ENCODE measurements at regions not wholly inside any gene's neighbourhood (a gene's known extent, or its start where the extent isn't known, plus 50 kb on each side); places are given as distances from the start of the nearest gene placed in this dataset.

DNA sequence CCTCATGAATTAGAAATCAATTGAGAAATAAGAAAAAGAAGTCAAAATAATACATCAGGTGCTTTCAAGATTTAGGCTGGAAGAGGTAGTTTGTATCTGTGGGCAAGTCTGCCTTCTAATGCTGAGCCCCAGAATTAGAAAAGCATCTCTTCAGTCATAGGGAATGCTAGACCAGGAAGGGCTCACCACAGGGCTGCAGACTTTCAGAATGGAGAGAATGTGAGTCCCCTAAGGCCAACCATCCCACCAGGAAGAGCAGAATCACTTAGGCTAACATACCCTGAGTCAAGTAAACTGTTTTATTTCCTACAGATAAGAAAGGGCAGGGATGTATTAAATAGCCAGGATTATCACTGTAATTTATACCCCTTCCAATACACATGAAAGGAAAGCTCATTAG, 510.2 kb downstream of the RNF144B start:
- Histone ChIP-seq H4K5ac (ENCODE audit: insufficient read length, low read depth, low read length) (no peak overlapping the region), H2BK20ac (ENCODE audit: low read length) (no peak overlapping the region), H3K4me1 (replicated peaks in 1 of 4; ENCODE audit: control insufficient read depth in 3 of 4, insufficient read depth in 4 of 4, low read length in 3 of 4) (no peaks in the 10 kb centered on the region), H3K27ac (ENCODE audit: low read depth, low read length) (no peak overlapping the region), H2BK120ac (replicated peaks; ENCODE audit: low read depth, low read length) (no peak overlapping the region), H3K4me2 (ENCODE audit: insufficient read depth in 1 of 2, low read depth in 2 of 2, low read length in 2 of 2) (no peak overlapping the region), H3K79me2 (ENCODE audit: control insufficient read depth in 1 of 2, insufficient read depth in 2 of 2, low read length in 2 of 2) (no peaks in the 10 kb centered on the region), H3K9me3 (ENCODE audit: insufficient read depth in 2 of 2, low read depth in 1 of 2, low read length in 1 of 2) (no peaks in the 10 kb centered on the region), H2BK15ac (ENCODE audit: low read length) (no peak overlapping the region), H3K9ac (replicated peaks in 1 of 4; ENCODE audit: extremely low read depth in 1 of 4, low read depth in 3 of 4, low read length in 3 of 4) (no peak overlapping the region), H3K36me3 (ENCODE audit: control insufficient read depth in 2 of 4, insufficient read depth in 4 of 4, low read length in 3 of 4) (no peaks in the 10 kb centered on the region), H3K14ac (ENCODE audit: insufficient read length) (no peak overlapping the region), H3K4me3 (ENCODE audit: extremely low read depth in 1 of 4, insufficient read depth in 2 of 4, low read depth in 3 of 4, low read length in 4 of 4) (no peak overlapping the region), H4K20me1 (replicated peaks in 1 of 2; ENCODE audit: control insufficient read depth in 1 of 2, insufficient read depth in 2 of 2, low read length in 2 of 2) (no peaks in the 10 kb centered on the region), H2BK5ac (ENCODE audit: low read depth, low read length) (no peak overlapping the region), H3K23ac (ENCODE audit: insufficient read length) (no peak overlapping the region), H3K79me1 (ENCODE audit: low read depth, low read length) (no peaks in the 10 kb centered on the region), H3K56ac (replicated peaks; ENCODE audit: insufficient read length, low read depth, low read length) (no peak overlapping the region), H4K8ac (ENCODE audit: extremely low read depth, insufficient read depth, low read length) (no peak overlapping the region), H3K18ac (ENCODE audit: extremely low read depth, low read length) (no peak overlapping the region), H2AFZ (ENCODE audit: low read length) (no peak overlapping the region), H2AK5ac (ENCODE audit: low read depth, low read length) (no peak overlapping the region), H2BK12ac (ENCODE audit: low read depth, low read length) (no peak overlapping the region), H3K4ac (replicated peaks; ENCODE audit: insufficient read length, low read depth, low read length) (no peak overlapping the region), H3K23me2 (ENCODE audit: low read depth, low read length) (no peaks in the 10 kb centered on the region), H4K91ac (replicated peaks; ENCODE audit: insufficient read length, low read length) (no peak overlapping the region), H3K27me3 (replicated peaks in 1 of 4; ENCODE audit: control insufficient read depth in 3 of 4, extremely low read depth in 1 of 4, insufficient read depth in 3 of 4, low read length in 3 of 4) (no peaks in the 10 kb centered on the region)
- FAIRE-seq: no peak
- TF ChIP-seq KDM1A (IDR thresholded peaks at IDR 0.05; ENCODE audit: borderline replicate concordance, low read length): no peak
- TF ChIP-seq SP1 (IDR thresholded peaks at IDR 0.05; ENCODE audit: low read depth, low read length): no peak
- TF ChIP-seq, protein P1, sequence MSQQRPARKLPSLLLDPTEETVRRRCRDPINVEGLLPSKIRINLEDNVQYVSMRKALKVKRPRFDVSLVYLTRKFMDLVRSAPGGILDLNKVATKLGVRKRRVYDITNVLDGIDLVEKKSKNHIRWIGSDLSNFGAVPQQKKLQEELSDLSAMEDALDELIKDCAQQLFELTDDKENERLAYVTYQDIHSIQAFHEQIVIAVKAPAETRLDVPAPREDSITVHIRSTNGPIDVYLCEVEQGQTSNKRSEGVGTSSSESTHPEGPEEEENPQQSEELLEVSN (IDR thresholded peaks at IDR 0.05): no peak
- TF ChIP-seq SP4 (IDR thresholded peaks at IDR 0.05; ENCODE audit: low read length): no peak
- CTCF ChIA-PET (ENCODE audit: partially characterized antibody): no interaction called here
- POLR2A ChIA-PET (ENCODE audit: partially characterized antibody): no interaction called here
- DNase-seq (ENCODE audit: low read depth in 1 of 2, low spot score in 2 of 2): no peak

Measured in H1 (cell line).